ENCODE measurements at regions not wholly inside any gene's neighbourhood (a gene's known extent, or its start where the extent isn't known, plus 50 kb on each side); places are given as distances from the start of the nearest gene placed in this dataset.

DNA sequence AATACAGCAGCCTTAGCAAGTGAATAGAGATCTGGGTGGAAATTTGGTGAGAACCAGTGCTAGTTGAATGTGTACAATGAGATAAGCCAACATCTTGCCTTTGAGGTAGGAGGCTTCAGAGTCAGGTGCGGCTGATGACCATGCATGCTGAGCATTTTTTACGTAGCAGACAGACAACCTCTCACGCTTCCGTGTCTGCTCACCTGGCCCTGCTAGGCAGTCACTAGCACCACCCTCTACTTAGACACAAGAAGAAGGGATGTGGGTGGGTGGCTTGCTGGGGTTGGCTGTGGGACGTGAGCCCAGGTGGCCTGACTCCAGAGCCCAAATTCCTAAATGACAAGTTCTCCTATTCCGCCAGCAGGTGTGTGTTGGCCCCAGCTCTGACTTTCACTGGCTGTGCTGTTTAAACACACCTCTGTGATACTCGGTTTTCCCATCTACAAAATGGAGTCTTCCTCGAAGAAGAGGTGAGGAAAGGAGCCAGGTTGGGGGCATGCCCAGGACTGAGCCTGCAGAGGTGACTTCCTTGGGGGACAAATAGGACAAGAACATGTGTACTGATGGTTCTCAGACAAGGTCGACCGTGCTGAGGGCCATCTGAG, 57.8 kb upstream of the BCL11B start:
- DNase-seq = no peak
- CTCF ChIA-PET = interaction anchor here (2.2 kb wide), 1 partner anchor 9 kb away, joined by 7 read pairs; no protein-coding TSS in a partner anchor

DNA sequence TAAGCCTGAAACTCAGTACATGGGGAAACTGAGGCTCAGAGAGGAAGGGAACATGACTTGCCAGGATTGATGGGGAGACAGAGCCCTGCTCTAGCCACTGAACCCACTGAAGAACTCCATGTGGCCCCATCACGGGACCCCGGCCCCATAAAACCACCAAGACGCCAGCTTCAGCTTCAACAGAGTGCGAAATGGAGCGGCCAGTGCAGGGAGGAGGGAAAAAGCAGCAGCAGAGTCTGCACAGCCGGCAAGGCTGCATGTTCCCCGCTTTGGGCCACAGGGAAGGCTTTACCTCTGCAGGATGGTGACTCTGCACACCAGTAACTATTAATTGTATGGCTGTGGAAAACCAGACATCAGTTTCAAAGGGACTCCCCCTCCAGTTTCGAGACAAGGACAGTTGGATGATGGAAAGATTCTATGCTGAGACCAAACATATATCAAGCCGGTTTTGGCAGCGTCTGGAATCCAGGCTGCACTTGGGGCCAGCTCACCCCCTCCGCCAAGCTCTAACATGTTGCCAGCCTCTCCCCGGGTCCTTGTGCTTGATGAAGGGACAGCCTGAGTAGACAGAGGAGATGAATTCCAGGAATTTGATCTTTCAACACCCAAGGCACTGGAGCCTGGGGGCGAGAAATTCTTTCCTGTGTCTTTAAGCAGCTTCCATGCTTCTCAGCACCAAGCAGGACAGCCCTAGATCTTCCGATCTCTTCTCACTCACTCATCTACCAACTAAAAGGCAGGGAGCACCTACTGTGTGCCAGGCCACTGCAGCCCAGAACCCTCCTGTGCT, 55.7 kb upstream of the BCL11B start:
- H3K27me3 Mint-ChIP-seq = peaks cover 2% of the 10 kb centered on the region
- no peaks in the 10 kb centered on the region for H3K4me1 Mint-ChIP-seq
- no peak overlapping the region for H3K27ac Mint-ChIP-seq
- H3K36me3 Mint-ChIP-seq (ENCODE audit: low read depth) = no peaks in the 10 kb centered on the region
- ChIA-PET POLR2A (no interaction called here), CTCF (no interaction called here)
- no peak for DNase-seq
- no peak overlapping the region for H3K4me3 Mint-ChIP-seq
- no peaks in the 10 kb centered on the region for H3K9me3 Mint-ChIP-seq

More for the DNA sequence above, 57.8 kb upstream of the BCL11B start:
- POLR2A ChIA-PET = no interaction called here
- Mint-ChIP-seq H3K9me3 (no peaks in the 10 kb centered on the region), H3K4me3 (no peak overlapping the region), H3K4me1 (no peaks in the 10 kb centered on the region), H3K27me3 (peaks cover 2% of the 10 kb centered on the region), H3K27ac (no peak overlapping the region), H3K36me3 (ENCODE audit: low read depth) (no peaks in the 10 kb centered on the region)

DNA sequence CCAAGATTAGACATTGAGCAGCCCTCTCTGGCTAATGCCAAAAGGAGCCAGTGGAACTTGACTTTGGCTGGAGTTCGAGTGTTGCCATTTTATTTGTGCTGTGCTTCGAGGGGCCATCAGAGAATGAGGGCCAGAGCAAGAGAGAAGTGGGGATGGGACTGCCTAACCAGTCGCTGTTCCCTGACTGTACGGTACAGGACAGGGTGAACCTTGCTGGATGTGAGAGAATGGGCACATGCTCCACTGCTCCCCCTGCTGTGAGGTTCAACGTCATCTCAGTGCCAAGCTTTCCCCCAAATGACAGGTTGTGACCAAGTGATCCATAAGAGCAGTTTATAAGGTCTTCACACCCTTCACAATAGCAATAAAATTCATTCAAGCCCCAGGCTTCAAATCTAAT, 55.1 kb upstream of the BCL11B start:
- H3K27me3 Mint-ChIP-seq = peaks cover 2% of the 10 kb centered on the region
- POLR2A ChIA-PET = no interaction called here
- no peaks in the 10 kb centered on the region for H3K4me1 Mint-ChIP-seq
- H3K4me3 Mint-ChIP-seq = no peak overlapping the region
- no peaks in the 10 kb centered on the region for H3K36me3 Mint-ChIP-seq (ENCODE audit: low read depth)
- H3K27ac Mint-ChIP-seq = no peak overlapping the region
- H3K9me3 Mint-ChIP-seq = no peaks in the 10 kb centered on the region
- CTCF ChIA-PET = no interaction called here
- DNase-seq = no peak

DNA sequence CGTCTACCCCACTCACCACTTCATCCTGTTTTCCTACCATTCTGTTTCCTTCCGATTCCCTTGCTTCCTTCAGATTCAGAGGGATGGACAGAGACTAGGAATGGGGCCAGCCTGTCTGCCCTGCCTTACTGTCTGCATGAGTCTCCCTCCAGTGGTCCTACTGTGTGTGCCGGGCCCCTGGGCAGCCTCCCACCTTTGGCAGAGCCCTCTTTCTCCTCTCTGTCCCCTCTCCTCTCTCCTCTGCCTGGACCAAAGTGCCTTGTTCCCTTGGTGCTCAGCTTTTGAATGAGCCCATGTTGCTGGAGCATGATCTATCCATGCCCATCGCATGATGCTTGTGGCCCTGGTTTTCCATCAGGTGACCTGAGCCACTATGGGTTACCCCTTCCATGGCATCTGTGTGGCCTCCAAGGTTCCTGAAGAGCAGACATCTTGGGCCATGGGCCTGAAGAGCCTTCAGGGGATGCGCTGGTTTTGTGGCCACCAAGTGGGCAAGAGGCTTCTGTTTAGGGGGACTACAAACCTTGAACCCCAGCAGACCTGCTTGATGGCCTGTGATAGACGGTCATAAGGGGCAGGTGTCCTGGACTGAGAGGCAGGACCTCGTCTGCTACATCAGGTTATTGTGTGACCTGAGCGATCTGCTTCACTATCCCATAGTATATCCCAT, 54.2 kb upstream of the BCL11B start:
- Mint-ChIP-seq H3K27me3 (peaks cover 2% of the 10 kb centered on the region), H3K4me3 (no peak overlapping the region), H3K27ac (no peak overlapping the region), H3K9me3 (no peaks in the 10 kb centered on the region), H3K36me3 (ENCODE audit: low read depth) (no peaks in the 10 kb centered on the region), H3K4me1 (no peaks in the 10 kb centered on the region)
- CTCF ChIA-PET = no interaction called here
- POLR2A ChIA-PET = no interaction called here
- no peak for DNase-seq

DNA sequence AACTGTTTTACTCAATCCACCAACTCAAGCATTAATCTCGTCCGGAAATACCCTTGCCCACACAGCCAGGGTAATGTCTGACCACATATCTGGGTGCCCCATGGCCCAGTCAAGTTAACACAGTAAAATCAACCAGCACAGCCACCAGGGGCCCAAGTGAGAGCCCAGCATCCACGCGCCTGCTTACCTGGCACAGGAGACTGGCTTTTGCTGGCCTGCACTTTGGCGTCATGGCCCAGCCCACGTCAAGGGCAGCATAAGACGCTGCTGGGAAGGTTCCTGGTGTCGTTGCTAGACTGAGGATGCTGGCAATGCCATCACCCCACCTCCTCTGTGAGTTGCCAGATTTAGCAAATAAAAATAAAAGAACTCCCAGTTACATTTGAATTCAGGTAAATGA, 53.6 kb upstream of the BCL11B start:
- no peaks in the 10 kb centered on the region for H3K9me3 Mint-ChIP-seq
- H3K4me1 Mint-ChIP-seq = no peaks in the 10 kb centered on the region
- CTCF ChIA-PET = no interaction called here
- no peak overlapping the region for H3K27ac Mint-ChIP-seq
- peaks cover 2% of the 10 kb centered on the region for H3K27me3 Mint-ChIP-seq
- POLR2A ChIA-PET = no interaction called here
- H3K36me3 Mint-ChIP-seq (ENCODE audit: low read depth) = no peaks in the 10 kb centered on the region
- no peak overlapping the region for H3K4me3 Mint-ChIP-seq
- DNase-seq = no peak

DNA sequence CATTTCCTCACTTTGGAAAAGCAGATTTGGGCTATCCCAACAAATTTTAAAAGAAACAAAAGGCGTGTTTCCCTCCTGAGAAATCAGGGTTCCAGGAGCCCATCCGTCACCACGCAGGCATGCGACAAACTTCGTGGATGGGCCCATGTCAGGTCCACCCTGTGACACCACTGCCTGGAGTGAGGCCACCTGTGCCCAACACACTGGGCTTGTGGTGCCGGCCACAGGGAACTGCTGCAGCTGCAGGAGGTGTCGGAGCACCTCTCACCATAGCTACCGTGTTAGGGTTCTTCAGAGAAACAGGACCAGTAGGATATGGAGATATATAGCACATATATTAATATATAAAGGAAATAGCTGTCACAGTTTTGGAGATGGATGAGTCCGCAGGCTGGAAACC, 53.0 kb upstream of the BCL11B start:
- H3K27ac Mint-ChIP-seq = no peak overlapping the region

DNA sequence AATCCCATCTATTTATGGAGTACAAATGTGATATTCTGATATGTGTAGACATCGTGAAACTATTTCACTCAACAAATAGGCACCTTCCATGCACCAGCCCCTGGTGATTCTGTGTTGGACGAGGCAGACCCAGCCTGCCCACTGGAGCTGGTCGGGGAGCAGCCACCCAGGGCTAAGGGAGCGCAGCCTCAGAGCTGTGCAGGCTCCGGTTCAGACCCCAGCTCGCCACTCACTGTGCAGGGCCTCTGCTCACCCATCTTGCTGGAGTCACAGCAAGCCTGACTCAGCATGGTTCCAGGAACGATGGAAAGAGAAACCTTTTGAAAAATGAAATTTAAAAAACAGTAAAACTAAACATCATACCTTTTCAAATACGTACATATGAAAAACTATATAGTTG, 52.3 kb upstream of the BCL11B start:
- ChIA-PET POLR2A (no interaction called here), CTCF (interaction anchor here (0.5 kb wide), 1 partner anchor 12 kb away, joined by 3 read pairs; no protein-coding TSS in a partner anchor)
- H3K27me3 Mint-ChIP-seq = peaks cover 2% of the 10 kb centered on the region
- no peaks in the 10 kb centered on the region for H3K9me3 Mint-ChIP-seq
- peaks cover 7% of the 10 kb centered on the region for H3K4me1 Mint-ChIP-seq
- H3K36me3 Mint-ChIP-seq (ENCODE audit: low read depth) = no peaks in the 10 kb centered on the region
- no peak overlapping the region for H3K27ac Mint-ChIP-seq
- DNase-seq = no peak
- H3K4me3 Mint-ChIP-seq = no peak overlapping the region

More for the DNA sequence above, 53.0 kb upstream of the BCL11B start:
- POLR2A ChIA-PET = no interaction called here
- H3K27me3 Mint-ChIP-seq = peaks cover 2% of the 10 kb centered on the region
- no peaks in the 10 kb centered on the region for H3K9me3 Mint-ChIP-seq
- H3K4me3 Mint-ChIP-seq = no peak overlapping the region
- peaks cover 2% of the 10 kb centered on the region for H3K4me1 Mint-ChIP-seq
- CTCF ChIA-PET = no interaction called here
- no peak for DNase-seq
- no peaks in the 10 kb centered on the region for H3K36me3 Mint-ChIP-seq (ENCODE audit: low read depth)

DNA sequence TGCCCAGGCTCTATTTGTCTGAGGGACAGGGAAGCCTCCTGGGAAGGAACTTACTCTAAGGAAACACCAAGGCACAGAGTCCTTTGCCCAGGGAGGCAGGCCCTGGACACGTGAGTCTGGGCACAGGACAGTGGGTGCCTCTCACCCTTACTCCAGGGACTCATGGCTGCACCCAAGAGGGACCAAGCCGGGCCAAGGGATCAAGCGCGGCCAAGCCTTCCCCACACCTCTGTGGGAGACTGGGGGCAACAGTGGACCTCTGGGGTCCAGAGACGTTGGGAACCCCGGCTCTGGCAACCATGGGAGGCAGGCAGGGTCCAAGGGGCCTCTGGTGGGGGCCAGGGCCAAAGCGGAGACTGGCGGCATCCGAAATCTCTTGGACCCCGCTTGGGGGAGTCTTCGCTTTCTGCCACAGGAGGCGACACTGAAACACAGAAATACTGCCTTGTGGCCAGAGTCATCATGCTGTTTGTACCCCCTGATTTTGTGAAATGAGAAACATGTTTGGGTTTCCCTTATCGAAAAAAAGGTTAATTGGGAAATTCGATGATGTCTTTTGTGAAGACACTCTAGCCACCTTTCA, 51.7 kb upstream of the BCL11B start:
- no peaks in the 10 kb centered on the region for H3K36me3 Mint-ChIP-seq (ENCODE audit: low read depth)
- H3K9me3 Mint-ChIP-seq = no peaks in the 10 kb centered on the region
- peaks cover 9% of the 10 kb centered on the region for H3K4me1 Mint-ChIP-seq
- CTCF ChIA-PET = no interaction called here
- no peak for DNase-seq
- peaks cover 2% of the 10 kb centered on the region for H3K27me3 Mint-ChIP-seq
- POLR2A ChIA-PET = no interaction called here
- no peak overlapping the region for H3K4me3 Mint-ChIP-seq
- no peak overlapping the region for H3K27ac Mint-ChIP-seq

DNA sequence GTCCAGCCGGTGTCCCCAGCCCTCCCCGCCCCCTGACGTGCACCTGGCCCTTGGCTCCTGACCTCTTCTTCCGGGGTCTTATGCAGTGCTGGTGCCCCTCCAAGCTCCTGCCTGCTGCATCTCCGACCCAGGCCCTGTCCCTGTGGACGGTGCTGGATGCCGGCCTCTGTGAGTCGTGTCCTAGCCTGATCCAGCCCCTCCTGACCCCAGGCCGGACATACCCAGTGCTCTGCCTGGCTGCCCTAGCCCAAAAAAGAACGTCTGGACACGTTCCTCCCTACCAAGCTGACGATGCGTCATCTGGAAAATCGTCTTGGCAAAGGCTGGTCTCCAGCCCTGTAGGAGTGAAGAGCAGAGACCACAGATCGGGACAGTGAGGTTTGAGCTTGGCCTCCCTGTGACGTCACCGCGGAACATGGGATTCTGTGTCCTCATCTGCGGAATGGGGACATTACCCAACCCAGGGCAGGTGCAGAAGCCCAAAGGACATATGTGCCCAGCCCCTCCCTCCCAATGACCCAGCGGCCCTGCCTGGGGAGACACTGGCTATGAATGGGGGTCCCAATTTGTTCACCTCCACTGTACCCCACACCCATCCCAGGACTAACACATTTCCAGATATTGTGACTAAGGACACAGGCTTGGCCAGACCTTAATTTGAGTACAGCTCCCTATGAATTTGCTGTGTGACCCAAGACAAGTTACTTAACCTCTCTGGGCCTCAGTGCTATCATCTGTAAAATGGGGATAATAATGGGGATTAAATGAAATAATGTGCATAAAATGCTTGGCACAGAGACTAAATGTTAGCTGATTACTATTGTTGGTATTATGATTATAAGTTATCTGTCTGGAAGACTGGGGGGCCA, 51.0 kb upstream of the BCL11B start:
- H3K36me3 Mint-ChIP-seq (ENCODE audit: low read depth) = no peaks in the 10 kb centered on the region
- no peaks in the 10 kb centered on the region for H3K9me3 Mint-ChIP-seq
- no peak overlapping the region for H3K27ac Mint-ChIP-seq
- H3K27me3 Mint-ChIP-seq = no peaks in the 10 kb centered on the region
- no peak overlapping the region for H3K4me3 Mint-ChIP-seq
- ChIA-PET CTCF (no interaction called here), POLR2A (no interaction called here)
- DNase-seq = no peak
- peaks cover 9% of the 10 kb centered on the region for H3K4me1 Mint-ChIP-seq

DNA sequence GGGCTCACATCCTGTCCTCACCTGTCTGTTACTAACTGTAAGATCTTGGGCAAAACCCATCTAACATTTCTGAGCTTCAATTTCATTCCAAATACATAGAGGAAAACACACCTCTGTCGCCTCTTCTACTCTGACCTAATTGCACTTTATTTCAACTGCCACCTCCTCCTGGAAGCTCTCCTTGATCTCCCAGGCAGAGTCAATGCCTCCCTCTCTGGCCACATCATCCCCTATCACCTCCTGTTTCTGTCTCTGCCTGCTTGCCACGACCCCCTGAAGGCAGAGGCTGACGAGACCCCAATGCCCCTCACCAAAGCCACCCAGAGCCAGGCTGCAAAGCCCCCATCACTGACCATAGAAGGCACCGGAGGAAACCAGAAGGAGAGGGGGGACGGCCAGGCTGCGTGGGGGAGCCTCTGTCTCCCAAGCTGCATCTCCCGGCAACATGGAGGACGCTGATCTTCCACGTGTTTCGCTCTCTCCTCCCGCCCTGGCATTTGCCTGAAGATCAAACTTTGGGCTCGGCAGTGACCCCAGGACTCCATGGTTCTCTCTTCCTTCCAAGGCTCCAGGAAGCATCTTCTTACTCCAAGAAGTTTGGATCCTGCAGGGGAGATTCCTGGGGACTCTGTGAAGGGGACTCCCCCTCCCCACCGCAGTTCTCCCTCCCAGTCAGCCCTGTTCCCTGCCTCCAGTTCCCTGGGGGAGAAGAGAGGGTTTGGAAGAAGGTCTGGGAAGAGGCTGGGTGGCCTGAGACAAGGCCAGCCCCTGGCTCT, 50.1 kb upstream of the BCL11B start:
- Mint-ChIP-seq H3K4me1 (peaks cover 9% of the 10 kb centered on the region), H3K27me3 (no peaks in the 10 kb centered on the region), H3K27ac (no peak overlapping the region), H3K4me3 (no peak overlapping the region), H3K9me3 (no peaks in the 10 kb centered on the region), H3K36me3 (ENCODE audit: low read depth) (no peaks in the 10 kb centered on the region)
- ChIA-PET CTCF (interaction anchor here (0.6 kb wide), 1 partner anchor 523 kb away, joined by 4 read pairs; no protein-coding TSS in a partner anchor), POLR2A (no interaction called here)
- DNase-seq = no peak
